ENCODE measurements at regions not wholly inside any gene's neighbourhood (a gene's known extent, or its start where the extent isn't known, plus 50 kb on each side); places are given as distances from the start of the nearest gene placed in this dataset.

- no peak for DNase-seq (ENCODE audit: low read depth)
Observed at GRCh38 chr9:88692827-88693226, 157.8 kb downstream of the NXNL2 start.

DNA sequence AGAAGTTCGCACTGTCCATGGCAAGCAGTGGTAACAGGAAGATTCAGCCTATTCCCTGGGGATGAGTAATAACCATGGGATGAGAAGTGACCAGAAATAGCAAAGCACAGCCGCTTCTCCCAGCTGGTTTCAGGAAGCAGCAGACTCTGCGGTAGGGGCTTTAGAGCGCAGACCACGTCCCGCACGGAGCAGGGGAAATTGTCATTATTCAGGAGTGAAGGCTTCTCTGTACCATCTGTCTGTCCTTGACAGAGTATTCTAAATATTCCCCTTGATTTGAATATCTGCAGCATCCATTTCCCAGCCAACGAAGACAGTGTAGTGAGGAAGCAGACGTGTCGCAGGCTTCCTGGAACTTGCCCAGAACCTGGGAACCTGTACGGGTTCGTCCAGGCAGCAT, 159.6 kb downstream of the NXNL2 start:
- DNase-seq (ENCODE audit: low read depth) = no peak

GRCh38 chr9:88696501-88696900, 161.5 kb downstream of the NXNL2 start:
- no peak for DNase-seq (ENCODE audit: low read depth)

- no peak for DNase-seq (ENCODE audit: low read depth)
Observed at GRCh38 chr9:88697764-88698432, 162.9 kb downstream of the NXNL2 start.

DNA sequence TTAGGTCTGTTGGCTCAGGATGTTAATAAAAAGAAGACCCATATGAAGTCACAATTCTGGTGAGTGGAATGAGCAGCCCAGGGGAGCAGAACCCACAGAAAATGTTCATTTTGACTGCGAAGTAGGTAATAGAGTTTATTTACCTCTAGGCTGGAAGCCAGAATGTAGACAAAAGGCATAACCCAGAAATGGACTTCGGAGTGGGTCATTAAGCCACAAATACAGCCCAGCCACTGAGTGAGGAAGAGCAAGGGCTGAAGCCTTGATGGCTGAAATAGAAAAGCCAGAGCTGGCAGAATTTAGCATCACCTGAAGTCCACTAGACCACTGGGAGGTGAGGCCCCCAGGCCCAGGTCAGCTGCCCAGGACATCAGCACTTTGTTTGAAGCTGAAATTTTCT, 168.0 kb downstream of the NXNL2 start:
- no peak for DNase-seq (ENCODE audit: low read depth)

- no peak for DNase-seq (ENCODE audit: low read depth)
Observed at GRCh38 chr9:88706193-88707113, 171.5 kb downstream of the NXNL2 start.

DNA sequence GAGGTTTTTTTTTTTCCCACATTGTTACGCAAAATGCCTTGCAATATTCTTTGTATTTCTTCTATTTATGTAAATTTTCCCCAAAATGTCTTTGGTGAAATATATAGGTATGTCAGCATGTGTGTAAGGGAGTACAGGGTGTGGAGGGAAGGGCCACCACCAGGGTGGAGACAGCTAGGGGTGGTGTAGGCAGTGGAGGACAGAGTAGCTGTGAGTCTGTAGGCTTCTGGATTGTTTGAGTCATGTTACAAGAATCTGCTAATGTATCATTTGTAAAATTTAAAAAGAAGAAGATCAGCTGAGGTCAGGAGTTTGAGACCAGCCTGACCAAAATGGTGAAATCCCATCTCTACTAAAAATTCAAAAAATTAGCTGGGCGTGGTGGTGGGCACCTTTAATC, 175.5 kb downstream of the NXNL2 start:
- DNase-seq (ENCODE audit: low read depth) = no peak

DNA sequence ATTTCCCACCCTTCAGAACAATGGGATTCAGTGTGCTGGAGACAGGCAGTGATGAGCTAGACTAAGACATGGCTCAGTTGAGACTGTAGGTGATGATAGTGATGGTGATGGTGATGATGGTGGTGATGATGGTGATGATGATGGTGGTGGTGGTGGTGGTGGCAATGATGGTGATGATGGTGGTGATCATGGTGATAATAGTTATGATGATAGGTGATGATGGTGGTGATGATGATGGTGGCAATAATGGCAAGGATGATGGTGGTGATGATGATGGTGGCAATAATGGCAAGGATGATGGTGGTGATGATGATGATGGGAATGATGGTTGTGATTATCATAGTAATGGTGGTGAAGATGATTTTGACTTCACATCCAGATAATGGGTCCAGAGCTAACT, 176.7 kb downstream of the NXNL2 start:
- DNase-seq (ENCODE audit: low read depth) = no peak

DNA sequence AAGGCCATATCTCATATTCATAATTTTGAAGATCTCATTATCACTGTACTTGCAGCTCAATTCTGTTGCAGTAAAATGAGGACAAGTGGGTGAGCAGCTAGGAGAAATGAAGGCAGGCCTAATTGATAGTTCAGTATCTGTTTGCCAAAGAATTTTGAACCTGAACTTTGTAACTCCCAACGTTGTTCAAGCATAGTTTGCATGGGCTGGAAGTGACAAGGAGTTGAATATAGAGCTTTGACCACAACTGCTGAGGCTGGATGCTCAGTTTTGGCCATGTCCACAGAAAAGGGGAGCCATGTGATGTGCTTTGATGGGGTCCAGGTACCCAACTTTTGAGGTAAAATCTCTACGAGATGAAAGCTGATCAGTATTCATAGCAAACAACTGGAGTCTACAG, 177.5 kb downstream of the NXNL2 start:
- no peak for DNase-seq (ENCODE audit: low read depth)

DNA sequence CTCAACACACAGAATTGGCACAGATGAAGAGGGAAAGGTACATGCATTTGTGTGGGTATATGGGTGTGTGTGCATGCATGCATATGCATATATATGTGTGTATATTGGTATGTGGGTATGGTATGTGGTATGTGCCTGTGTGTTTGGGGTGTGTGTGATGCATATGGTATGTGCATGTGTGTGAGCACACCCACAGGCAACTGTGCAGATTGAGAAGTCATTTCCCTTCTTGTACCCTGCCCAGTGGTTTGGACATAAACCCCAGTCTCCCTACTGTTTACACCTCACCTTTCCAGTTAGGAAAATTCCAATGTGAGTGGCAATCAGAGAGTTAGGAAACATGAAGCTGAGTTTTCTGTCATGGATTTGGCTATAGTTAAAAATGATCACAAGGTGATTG, 178.0 kb downstream of the NXNL2 start:
- DNase-seq (ENCODE audit: low read depth) = no peak

- no peak for DNase-seq (ENCODE audit: low read depth)
Observed at GRCh38 chr9:88716596-88717290, 181.8 kb downstream of the NXNL2 start.

DNA sequence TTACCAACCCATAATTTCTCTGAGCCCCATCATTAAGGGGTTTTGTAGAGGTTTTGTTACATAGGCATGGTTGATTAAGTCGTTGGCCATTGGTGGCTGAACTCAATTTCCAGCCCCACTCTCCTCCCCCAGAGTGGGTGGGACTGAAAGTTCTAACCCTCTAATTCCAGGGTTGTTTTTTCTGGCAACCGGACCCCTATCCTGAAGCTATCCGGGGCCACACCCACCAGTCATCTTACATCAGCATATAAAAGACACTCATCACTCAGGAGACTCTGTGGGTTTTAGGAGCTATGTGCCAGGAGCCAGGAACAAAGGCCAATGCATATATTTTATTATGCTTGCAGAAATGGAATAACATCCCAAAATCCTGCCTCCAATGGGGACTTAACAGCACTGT, 186.0 kb downstream of the NXNL2 start:
- no peak for DNase-seq (ENCODE audit: low read depth)

GRCh38 chr9:88721495-88722279, 186.7 kb downstream of the NXNL2 start:
- DNase-seq (ENCODE audit: low read depth) = no peak

- no peak for DNase-seq (ENCODE audit: low read depth)
Observed at GRCh38 chr9:88722753-88723152, 187.8 kb downstream of the NXNL2 start.

DNA sequence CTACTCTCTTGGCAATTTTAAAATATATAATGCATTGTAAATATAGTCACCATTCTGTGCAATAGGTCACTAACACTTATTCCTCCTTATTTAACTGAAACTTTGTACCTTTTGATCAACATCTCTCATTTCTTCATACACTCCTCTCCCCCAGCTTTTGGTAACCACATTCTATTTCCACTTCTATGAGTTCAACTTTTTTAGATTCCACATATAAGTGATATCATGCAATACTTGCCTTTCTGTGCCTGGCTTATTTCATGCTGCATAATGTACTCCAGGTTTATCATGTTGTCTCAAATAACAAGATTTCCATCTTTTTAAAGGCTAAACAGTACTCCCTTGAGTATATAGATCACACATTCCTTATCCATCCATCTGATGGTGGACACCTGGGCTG, 188.8 kb downstream of the NXNL2 start:
- no peak for DNase-seq (ENCODE audit: low read depth)

- no peak for DNase-seq (ENCODE audit: low read depth)
Observed at GRCh38 chr9:88724331-88724730, 189.4 kb downstream of the NXNL2 start.

DNA sequence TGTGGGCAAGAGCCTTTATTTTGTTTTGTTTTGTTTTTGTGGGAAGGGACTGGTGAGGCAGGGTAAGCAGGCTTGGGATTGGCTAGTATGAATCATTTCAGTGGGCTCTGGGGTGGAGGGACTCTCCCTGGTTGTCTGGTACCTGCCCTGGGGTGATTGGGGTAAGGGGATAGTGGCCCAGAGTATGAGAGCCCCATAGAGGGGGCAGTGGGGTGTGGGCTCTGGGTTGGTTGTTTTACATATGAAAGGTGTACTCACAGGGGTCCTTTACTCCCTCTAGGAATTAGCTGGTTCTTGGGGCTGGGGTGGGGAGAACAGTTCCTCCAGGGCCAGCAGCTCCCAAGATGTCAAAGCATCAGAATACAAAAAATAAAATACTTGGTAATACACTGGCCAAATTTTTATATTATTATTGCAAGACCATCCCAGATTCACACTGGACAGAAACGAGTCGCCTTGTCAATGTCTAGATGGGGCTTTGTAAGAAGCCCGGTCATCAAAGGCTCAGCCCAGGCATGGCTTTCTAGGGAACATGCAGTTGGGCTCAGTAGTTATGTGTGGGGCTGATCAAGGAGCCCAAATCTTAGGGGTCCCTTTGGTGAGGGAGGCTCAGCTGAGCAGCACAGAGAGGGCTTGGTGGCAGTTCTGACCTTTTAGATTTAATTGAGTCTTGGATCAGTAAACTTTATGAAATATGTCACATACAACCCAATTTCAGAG, 190.5 kb downstream of the NXNL2 start:
- DNase-seq (ENCODE audit: low read depth) = no peak

- no peak for DNase-seq (ENCODE audit: low read depth)
Observed at GRCh38 chr9:88726803-88727202, 191.8 kb downstream of the NXNL2 start.

GRCh38 chr9:88730780-88731179, 195.8 kb downstream of the NXNL2 start:
- no peak for DNase-seq (ENCODE audit: low read depth)

DNA sequence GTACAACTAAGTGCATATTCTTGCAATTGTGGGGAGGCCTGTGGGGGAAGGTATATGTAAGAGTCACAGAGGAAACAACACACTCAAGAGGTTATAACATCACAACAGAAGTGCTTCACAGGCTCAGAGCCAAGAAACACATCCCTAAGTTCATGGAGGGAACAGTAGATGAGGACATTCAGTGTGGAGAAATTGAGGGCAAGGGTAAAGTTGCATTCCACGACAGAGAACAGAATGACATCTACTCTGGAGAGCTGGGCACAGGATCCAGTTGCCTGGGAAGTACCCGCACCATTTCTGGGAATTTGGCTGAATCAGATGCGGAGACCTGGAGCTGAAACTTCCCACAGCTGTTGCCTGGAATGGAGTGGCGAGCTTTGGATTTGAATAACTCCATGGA, 197.2 kb downstream of the NXNL2 start:
- DNase-seq (ENCODE audit: low read depth) = no peak

GRCh38 chr9:88733651-88734421, 198.9 kb downstream of the NXNL2 start:
- no peak for DNase-seq (ENCODE audit: low read depth)

All from stimulated activated CD8-positive, alpha-beta memory T cell treated with anti-CD3 and anti-CD28 coated beads, Interleukin-15, amount 100 ng/mL, for 1 hour (primary cell).